ENCODE measurements at regions not wholly inside any gene's neighbourhood (a gene's known extent, or its start where the extent isn't known, plus 50 kb on each side); places are given as distances from the start of the nearest gene placed in this dataset.

GRCh38 chr1:87935130-87935529 is 606.5 kb downstream of the LMO4 start:
- FAIRE-seq: no peak

GRCh38 chr1:87937831-87938395 is 609.2 kb downstream of the LMO4 start:
- no peak for DNase-seq (ENCODE audit: insufficient read length, low spot score)
- no peak for FAIRE-seq
- TF ChIP-seq POLR2A (IDR thresholded peaks at IDR 0.05; ENCODE audit: low read depth, low read length): no peak

More at GRCh38 chr1:87935130-87935529, 606.5 kb downstream of the LMO4 start:
- DNase-seq (ENCODE audit: insufficient read length, low spot score): no peak
- TF ChIP-seq POLR2A (IDR thresholded peaks at IDR 0.05; ENCODE audit: low read depth, low read length): no peak

DNA sequence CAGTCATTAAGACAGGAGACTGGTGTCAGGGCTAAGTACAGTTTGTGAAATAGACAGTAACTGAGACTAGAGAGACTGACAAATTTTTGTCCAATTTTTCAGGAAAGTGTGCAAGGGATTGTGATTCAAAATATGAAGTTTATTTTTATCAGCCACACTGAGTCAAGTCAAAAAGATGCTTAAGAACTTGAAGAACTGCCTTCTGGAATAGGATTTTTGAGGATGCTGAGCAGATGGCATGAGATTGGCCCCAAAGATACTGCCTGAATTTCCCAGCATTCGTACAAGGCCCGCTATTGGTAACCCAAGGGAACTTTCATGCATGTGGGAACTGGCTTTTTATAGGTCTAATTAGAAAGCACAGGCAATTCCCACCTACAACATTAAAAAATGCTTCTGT is 610.0 kb downstream of the LMO4 start:
- FAIRE-seq (no peak), DNase-seq (ENCODE audit: insufficient read length, low spot score) (no peak)
- TF ChIP-seq POLR2A (IDR thresholded peaks at IDR 0.05; ENCODE audit: low read depth, low read length): no peak

- no peak for TF ChIP-seq POLR2A (IDR thresholded peaks at IDR 0.05; ENCODE audit: low read depth, low read length)
- DNase-seq (ENCODE audit: insufficient read length, low spot score) (no peak), FAIRE-seq (no peak)
Measured at GRCh38 chr1:87939444-87939843, 610.8 kb downstream of the LMO4 start.

GRCh38 chr1:87940421-87940820 is 611.7 kb downstream of the LMO4 start:
- DNase-seq (ENCODE audit: insufficient read length, low spot score): no peak
- no peak for FAIRE-seq
- no peak for TF ChIP-seq POLR2A (IDR thresholded peaks at IDR 0.05; ENCODE audit: low read depth, low read length)

DNA sequence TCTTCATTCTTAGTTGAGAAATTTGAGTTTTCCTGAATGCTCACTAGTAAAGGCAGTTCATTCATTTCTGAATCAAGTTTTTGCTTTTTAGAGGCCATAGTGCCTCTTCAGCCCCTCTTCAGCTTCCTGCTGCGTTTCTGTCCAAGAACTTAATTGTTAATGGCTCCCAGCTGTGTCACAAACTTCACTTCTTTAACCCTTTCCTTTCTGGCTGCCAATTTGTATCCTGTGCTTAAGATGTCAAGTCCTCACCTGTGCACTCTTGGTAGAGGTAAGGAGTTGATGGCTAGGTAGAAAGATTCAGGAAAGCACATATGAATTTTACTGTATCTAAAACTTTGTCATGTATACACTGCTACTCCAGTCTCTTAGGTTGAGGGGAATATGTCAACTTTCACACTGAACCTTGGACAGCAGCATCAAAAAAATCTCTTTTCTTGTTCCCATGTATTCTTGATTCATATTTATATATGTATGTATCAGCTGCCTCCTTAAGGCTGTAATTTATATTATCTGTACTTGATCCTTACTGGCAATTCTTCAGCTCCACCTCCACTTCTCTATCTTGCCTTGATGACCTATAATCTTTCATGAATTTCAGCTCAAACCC is 612.8 kb downstream of the LMO4 start:
- TF ChIP-seq POLR2A (IDR thresholded peaks at IDR 0.05; ENCODE audit: low read depth, low read length): no peak
- FAIRE-seq (no peak), DNase-seq (ENCODE audit: insufficient read length, low spot score) (no peak)

DNA sequence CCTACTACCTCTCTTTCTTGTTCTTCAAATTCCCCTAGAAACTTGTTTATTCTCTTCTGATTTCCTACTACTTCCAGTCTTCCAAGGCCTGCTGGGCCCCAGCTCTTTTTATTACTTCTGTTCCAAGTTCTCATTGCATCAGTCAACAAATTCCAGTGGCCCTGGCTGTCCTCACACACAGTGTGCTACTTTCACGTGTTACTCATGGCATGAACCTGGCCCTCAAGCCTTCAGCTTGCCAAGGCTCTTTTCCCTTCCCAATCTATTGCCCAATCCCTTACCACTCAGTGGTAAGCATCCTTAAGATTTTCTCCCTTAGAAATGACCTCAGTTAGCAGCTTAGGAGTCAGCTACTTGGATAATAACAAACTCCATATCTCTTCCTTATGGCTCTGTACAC is 613.5 kb downstream of the LMO4 start:
- FAIRE-seq (no peak), DNase-seq (ENCODE audit: insufficient read length, low spot score) (no peak)
- TF ChIP-seq POLR2A (IDR thresholded peaks at IDR 0.05; ENCODE audit: low read depth, low read length): no peak

DNA sequence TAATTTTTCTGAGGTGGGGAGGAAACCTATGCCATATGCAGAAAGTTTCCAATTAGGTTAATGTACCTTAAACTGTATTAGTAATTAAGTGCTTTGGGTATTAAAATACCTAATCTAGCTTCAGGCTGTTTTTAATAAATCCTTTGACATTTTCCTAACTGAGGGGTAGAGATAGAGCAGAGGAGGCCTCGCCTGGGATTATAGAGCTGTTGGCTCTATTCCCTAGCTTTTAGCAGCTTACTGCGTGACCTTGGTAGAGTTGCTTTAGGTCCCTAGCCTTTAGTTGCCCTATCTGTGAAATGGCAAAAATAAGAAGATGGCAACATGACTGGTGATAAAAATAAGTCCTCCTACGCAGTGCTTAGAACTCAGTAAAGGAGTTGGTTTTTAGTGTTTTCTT is 621.0 kb downstream of the LMO4 start:
- no peak for TF ChIP-seq POLR2A (IDR thresholded peaks at IDR 0.05; ENCODE audit: low read depth, low read length)
- FAIRE-seq: no peak

DNA sequence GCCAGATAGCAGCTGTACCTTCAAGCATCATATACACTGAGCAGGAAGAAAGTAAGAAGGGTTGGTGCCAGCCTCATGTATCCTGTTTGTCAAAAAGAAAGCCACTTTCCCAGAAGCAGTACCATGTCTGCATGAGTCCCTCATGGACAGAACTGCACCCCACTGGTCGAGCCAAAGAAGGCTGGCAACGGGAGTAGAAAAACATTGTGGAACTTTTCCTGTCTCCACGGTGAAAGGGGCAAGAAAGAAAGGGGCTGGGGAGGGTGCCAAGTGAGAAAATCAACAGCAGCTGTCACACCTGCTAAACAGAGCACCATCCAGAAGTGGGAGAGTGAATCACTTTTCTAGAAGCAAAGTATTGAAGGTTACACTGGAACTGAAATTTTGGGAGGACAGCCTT is 621.7 kb downstream of the LMO4 start:
- no peak for TF ChIP-seq POLR2A (IDR thresholded peaks at IDR 0.05; ENCODE audit: low read depth, low read length)
- no peak for DNase-seq (ENCODE audit: insufficient read length, low spot score)
- FAIRE-seq: no peak

More for the DNA sequence above, 621.0 kb downstream of the LMO4 start:
- DNase-seq (ENCODE audit: insufficient read length, low spot score): no peak

GRCh38 chr1:87951409-87951808 is 622.7 kb downstream of the LMO4 start:
- no peak for FAIRE-seq
- TF ChIP-seq POLR2A (IDR thresholded peaks at IDR 0.05; ENCODE audit: low read depth, low read length): no peak

DNA sequence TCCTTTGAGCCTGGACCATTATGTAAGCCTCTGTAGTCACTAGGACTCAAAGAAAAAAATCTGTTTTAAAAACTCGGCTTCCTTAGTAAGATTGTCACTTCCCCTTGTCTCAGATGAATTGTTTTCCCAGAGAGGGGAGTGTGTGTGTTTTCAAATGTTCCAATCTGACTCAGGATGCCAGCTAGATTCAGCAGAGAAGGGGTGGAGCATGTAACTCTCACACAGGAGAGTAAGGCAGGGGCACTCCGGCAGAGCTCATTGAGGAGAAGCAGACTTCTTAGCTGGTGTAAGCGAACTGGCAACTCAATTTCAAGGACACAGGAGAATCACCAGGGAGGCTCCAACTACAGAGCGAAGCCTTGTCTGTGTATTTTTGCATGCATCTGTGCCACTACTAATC is 623.2 kb downstream of the LMO4 start:
- FAIRE-seq (no peak), DNase-seq (ENCODE audit: insufficient read length, low spot score) (no peak)
- TF ChIP-seq POLR2A (IDR thresholded peaks at IDR 0.05; ENCODE audit: low read depth, low read length): no peak

More at GRCh38 chr1:87951409-87951808, 622.7 kb downstream of the LMO4 start:
- no peak for DNase-seq (ENCODE audit: insufficient read length, low spot score)

GRCh38 chr1:87953121-87953520 is 624.4 kb downstream of the LMO4 start:
- TF ChIP-seq POLR2A (IDR thresholded peaks at IDR 0.05; ENCODE audit: low read depth, low read length): no peak
- DNase-seq (ENCODE audit: insufficient read length, low spot score): no peak
- FAIRE-seq: no peak

GRCh38 chr1:87953732-87954344 is 625.2 kb downstream of the LMO4 start:
- DNase-seq (ENCODE audit: insufficient read length, low spot score): peak; percentile 10
- no peak for FAIRE-seq
- TF ChIP-seq POLR2A (IDR thresholded peaks at IDR 0.05; ENCODE audit: low read depth, low read length): no peak

- DNase-seq (ENCODE audit: insufficient read length, low spot score): no peak
- no peak for FAIRE-seq
- no peak for TF ChIP-seq POLR2A (IDR thresholded peaks at IDR 0.05; ENCODE audit: low read depth, low read length)
Measured at GRCh38 chr1:87955038-87955437, 626.4 kb downstream of the LMO4 start.

- no peak for TF ChIP-seq POLR2A (IDR thresholded peaks at IDR 0.05; ENCODE audit: low read depth, low read length)
- FAIRE-seq (peak; percentile 94), DNase-seq (ENCODE audit: insufficient read length, low spot score) (peak; percentile 56)
Measured at GRCh38 chr1:87956072-87956471, 627.4 kb downstream of the LMO4 start.
